Right kidney (tissue), 1 donor: ENCODE measurements at regions not wholly inside any gene's neighbourhood (a gene's known extent, or its start where the extent isn't known, plus 50 kb on each side); places are given as distances from the start of the nearest gene placed in this dataset.

ENCODE experiments used
- DNase-seq: peaks from one replicate; pipeline ENCODE4 v3.0.0-alpha.2; 2016

GRCh38 chr6:81859884-81860283, 107.4 kb upstream of the TENT5A start:
- DNase-seq, result no peak

- DNase-seq, result no peak
These were observed 105.3 kb upstream of the TENT5A start for GRCh38 chr6:81857812-81858211.

DNA sequence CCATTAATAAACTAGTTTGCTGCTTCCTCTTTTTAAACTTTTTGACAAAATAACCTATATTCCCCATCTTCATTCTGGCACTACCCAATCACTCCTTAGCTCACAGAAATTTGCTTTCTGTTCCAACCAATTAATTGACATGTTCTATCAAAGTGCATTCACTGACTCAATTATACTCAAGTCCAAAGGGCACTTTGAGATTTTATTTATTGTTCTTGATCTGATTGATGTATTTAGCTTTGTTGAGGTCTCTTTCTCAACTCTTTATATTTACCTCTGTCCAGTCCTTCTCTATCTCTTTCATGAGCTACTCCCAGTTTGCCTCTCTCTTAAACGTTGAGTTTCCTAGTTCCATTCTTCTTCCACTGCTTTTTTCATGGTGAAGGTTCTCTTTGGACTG, 104.4 kb upstream of the TENT5A start:
- DNase-seq, result no peak

DNA sequence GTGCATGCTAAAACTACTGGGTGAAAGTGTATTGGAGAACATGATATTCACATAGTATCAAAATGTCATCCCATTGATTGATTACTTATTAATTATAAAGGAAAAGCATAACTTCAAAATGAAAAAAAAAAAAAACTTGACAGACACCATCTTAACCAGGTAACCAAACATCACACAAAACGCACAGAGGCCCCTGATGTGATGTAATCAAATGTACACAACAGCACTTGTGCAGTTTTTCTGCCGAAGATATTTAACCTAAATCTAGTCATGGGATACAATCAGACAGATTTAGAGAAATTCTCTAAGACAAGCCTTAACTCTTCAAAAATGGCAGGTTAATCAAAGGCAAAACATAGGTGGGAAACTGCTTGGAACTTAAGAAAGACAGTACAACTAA, 102.0 kb upstream of the TENT5A start:
- no peak for DNase-seq

- DNase-seq, result no peak
These were observed 101.5 kb upstream of the TENT5A start for GRCh38 chr6:81853975-81854374.

DNA sequence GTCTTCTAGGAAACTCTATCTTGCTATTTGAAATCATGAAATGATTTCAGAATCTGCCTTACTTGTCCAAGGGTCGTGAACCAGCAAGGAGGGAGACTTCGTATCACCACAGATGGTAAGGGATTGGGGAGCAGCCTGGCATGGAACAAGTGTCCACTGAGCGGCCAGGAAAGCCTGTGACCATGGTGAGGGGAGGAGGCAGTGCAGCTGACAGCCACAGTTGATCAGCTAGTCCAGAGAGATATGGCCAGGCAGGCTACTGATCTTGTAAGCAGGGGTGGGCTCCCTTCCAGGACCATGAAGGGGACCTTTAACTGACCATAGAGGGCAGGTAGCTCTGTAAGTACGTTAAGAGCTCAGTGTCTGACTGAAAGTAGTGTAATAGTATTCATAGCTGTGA, 96.8 kb upstream of the TENT5A start:
- no peak for DNase-seq

DNA sequence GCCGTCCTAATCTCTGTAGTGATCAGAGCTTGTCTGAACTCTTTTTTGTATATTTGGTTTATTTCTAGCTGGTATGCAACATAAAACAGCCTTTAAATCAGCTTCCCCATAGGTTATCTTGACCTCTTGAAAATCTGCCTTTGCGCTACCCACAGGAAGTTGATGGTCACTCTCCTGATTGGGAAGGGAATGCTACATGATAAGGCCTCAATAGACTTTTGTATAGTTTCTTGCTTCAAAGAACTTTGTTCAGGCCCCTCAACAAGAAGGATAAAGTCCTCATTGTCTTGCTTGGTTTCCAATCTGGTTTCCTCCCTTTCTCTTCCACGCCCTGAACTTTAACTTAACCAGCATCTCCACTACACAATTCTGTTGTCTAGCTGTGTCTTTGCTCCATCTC, 95.4 kb upstream of the TENT5A start:
- DNase-seq, result no peak

DNA sequence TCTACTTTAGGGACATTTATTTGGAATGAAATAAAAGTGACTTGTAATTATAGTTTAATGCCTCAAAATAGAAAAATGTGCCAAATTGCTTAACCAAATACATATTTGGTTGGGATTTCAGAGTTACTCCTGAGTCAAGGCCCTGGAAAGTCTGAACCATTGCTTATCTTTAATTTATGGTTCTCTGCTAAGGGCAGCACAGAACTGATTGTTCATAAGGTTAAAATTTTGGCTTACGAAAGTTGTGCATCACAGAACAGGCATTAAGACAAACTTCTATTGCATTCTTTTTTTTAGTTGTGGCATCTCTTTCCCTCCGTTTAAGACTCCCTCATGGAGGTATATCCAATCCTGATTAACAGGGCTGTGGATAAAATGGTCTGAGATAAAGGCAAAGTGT, 92.2 kb upstream of the TENT5A start:
- DNase-seq, result no peak

DNA sequence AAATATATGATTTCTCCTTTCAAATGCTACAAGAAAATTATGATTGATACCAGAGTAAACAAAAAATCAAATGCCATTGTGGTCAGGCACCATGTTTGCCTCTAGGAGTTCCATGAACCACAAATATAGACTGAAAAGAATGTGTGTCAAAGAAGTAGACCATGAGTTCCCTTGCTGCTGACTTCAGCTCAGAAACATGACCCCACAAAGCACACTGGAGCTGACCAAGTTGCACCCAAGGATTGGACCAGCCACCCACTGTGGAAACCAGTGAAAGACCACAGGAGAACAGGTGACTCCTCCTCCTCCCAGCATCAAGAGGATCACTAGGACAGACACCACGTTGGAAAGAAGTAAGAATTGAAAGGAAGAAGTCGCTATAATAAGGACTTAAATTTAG, 90.8 kb upstream of the TENT5A start:
- no peak for DNase-seq

GRCh38 chr6:81842254-81842653, 89.8 kb upstream of the TENT5A start:
- no peak for DNase-seq

DNA sequence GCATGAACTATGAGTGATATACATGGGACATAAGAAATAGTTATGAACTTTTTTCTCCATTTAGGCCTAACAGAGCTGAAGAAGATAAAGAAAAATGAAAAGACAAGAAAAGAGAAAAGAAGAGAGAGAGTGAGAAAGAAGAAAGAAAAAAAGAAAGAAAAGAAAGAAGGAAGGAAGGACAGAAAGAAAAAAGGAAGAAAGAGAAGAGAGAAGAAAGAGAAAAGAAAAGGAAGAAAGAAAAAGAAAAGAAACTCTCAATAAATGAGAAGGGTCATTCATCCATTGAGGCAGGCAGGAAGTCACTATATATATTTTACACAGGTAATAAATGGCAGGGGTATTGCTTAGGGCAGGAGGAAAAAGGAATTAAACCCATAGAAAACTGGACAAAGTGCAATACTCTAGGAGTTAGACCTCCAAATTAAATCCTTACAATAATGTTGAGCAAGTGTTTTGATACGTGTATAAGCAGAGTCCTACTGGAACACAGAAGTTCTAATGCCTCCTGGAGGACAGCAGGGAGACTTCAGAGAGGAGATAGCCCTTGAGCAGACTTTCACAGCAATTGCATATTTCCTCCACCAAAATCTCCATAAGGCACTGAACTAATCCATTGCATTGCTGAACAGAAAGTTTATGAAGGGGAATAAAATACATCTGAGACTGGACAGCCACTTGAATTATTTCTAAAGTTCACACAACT, 86.4 kb upstream of the TENT5A start:
- no peak for DNase-seq

DNA sequence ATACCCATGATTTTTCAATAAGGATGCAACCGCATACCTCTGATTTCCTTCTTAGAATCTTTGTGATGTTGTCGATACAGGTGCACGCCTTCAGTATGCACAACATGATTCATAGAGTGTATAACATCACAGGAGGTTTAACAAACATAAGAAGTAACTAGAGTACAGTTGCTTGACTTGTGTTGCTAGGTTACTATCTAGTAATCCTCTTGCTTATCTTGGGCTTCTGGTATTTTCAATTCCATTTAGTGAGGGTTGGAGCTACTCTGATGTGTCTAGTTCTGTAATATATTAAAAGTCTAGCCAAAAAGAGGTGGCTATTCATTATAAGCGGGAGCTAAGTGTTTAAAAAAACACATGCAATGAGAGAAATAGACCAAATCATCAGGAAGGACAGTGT, 85.5 kb upstream of the TENT5A start:
- no peak for DNase-seq

DNA sequence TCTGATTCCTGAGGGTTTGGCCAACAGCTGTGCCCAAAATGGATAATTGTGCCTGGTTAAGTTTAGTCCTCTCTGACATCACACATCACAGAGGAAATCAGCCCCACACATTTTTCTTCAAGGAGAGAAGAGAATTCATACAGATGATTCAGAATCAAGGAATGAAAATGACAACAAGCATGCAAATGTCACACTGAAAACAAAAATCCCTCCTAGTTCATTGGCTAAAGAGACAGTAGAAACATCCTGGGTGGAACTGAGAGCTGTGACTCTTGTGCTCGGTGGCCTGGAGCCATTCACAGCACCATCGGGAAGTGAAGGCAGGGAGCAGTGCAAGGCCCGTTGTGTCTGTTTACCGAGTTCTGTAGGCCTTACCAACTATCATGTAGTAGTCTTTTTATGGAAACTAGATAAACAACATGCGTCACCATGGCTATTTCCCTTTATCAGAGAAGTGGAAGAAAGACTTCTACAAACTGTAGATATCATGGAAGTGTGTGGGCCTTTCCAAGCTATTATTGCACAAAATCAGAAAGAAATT, 81.7 kb upstream of the TENT5A start:
- DNase-seq, result no peak

DNA sequence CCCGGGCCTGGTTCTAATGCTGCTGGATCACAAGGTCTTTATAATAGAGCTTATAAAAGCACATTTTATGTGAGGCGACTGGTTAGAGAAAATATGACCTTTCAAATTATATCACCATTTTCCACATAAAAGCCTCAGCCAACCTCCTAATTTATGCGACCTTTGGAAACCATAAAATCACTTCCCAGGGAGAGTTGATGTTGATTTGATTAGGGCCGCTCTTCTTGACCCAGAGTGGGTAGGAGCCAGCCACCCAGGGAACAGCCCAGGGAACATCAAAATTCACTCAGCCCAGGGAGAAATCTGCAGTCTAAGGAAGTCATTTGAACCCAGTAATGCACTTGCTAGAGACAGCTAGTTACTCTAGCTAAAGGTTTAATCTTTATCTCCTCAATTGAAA, 79.8 kb upstream of the TENT5A start:
- DNase-seq, result no peak

- no peak for DNase-seq
These were observed 78.8 kb upstream of the TENT5A start for GRCh38 chr6:81831274-81831673.

- DNase-seq, result no peak
These were observed 74.3 kb upstream of the TENT5A start for GRCh38 chr6:81826784-81827183.

GRCh38 chr6:81822568-81822967, 70.1 kb upstream of the TENT5A start:
- no peak for DNase-seq

DNA sequence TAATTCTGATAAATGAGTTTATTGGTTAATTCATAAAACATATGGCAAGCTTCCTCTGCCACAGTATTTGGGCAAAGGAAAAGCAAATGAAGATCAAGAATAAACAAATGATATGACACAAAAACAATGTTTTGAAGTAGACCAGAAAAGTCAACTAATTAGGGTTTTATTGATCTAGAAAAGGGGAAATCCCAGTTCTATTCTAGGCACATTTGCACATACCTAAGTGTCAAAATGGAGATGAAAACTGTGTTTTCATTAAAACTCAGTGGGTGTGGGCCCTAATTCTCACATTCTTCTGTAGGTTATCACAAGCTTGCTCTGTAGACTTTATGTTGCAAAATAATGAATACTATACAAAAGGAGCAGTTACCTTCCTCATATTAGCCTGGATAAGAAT, 69.0 kb upstream of the TENT5A start:
- no peak for DNase-seq

- DNase-seq, result no peak
These were observed 68.5 kb upstream of the TENT5A start for GRCh38 chr6:81820980-81821379.

DNA sequence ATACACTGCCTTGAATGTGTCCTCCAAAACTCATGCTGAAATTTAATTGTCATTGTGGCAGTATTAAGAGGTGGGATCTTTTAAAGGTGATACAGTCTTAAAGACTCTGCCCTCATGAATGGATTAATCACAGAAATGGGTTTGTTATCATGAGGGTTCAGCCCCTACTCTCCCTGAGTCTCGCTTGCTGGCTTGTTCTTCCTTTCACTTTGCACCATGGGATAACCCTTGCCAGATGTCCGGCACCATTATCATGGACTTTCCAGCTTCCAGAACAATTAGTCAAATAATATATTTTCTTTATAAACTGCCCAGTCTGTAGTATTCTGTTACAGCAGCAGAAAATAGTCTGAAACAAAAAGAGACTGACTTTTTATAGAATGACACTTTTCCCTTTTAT, 67.9 kb upstream of the TENT5A start:
- no peak for DNase-seq

GRCh38 chr6:81819767-81820166, 67.3 kb upstream of the TENT5A start:
- no peak for DNase-seq

GRCh38 chr6:81818901-81819361, 66.5 kb upstream of the TENT5A start:
- no peak for DNase-seq

GRCh38 chr6:81816380-81816779, 63.9 kb upstream of the TENT5A start:
- no peak for DNase-seq

GRCh38 chr6:81814370-81815076, 62.0 kb upstream of the TENT5A start:
- DNase-seq, result no peak
